K562 (cell line): ENCODE measurements at regions not wholly inside any gene's neighbourhood (a gene's known extent, or its start where the extent isn't known, plus 50 kb on each side); places are given as distances from the start of the nearest gene placed in this dataset.

Experiments used
- ATAC-seq: fragments of 200-7000 bp; cut with Tn5 transposase; 3 replicates; pipeline ENCODE4 v1.9.1; 2020; ENCODE audit warnings: moderate library complexity
- BruUV-seq: library from RNA; stranded (reverse); fragments of 400-500 nt; replicated peaks from 2 replicates; lab custom pipeline; 2021; lab: Mats Ljungman, UMichigan
- CTCF ChIA-PET: fragments of 300-600 bp; formaldehyde crosslinking; extraction: SDS; loops from one replicate; lab custom pipeline; 2021; ENCODE audit warnings: low intra/inter-chr PET ratio; lab: Yijun Ruan, JAX
- POLR2A ChIA-PET: fragments of 300-600, 350-650 bp; sonication (Branson Sonifier 250); formaldehyde crosslinking; extraction: SDS; loops from one replicate; lab custom pipeline; 2021; ENCODE audit warnings: antibody characterized with exemption, inconsistent platforms; lab: Yijun Ruan, JAX
- DNase-seq, 4 experiments: peaks; one replicate each; pipeline versions ENCODE4 v3.0.0 to v3.0.0-alpha.2; 2011 to 2018; ENCODE audit warnings: low spot score in 3 of 4, mixed read lengths in 3 of 4; ENCODE audit errors: extremely low read depth in 1 of 4
- FAIRE-seq: peaks from 2 replicates; lab custom pipeline; 2011; peaks lifted over from hg19 to GRCh38; lab: Jason Lieb, UNC
- H2AFZ ChIP-seq: 2 replicates; pipeline ENCODE4 v1.6.0; 2011; ENCODE audit warnings: low read depth, low read length, control low read depth, inconsistent platforms
- H3K27ac ChIP-seq: fragments of 200-600 bp; 3 replicates; pipeline ENCODE4 v1.8.0; 2011; ENCODE audit warnings: low read depth, mild to moderate bottlenecking, control low read depth, inconsistent platforms, low read length, moderate library complexity, mixed read lengths; ENCODE audit errors: extremely low read depth
- H3K27me3 ChIP-seq, 2 experiments: fragments of 300-600 bp in 1 of 2; 2 replicates in 1 of 2; 3 replicates in 1 of 2; pipeline versions ENCODE4 v1.6.0 to v1.8.0; 2011; ENCODE audit warnings: inconsistent platforms in 2 of 2, low read length in 2 of 2, mild to moderate bottlenecking in 1 of 2, mixed read lengths in 1 of 2, moderate library complexity in 1 of 2; ENCODE audit not compliant: control insufficient read depth in 2 of 2, insufficient read depth in 2 of 2
- H3K36me3 ChIP-seq: fragments of 300-600 bp; 3 replicates; pipeline ENCODE4 v1.8.0; 2011; ENCODE audit warnings: mild to moderate bottlenecking, low read length, inconsistent platforms; ENCODE audit not compliant: control insufficient read depth, insufficient read depth
- H3K4me1 ChIP-seq, 2 experiments: fragments of 200-600 bp in 1 of 2; replicated peaks in 1 of 2; 2 replicates in 1 of 2; 3 replicates in 1 of 2; pipeline versions ENCODE4 v1.5.1 to v1.8.0; 2011; ENCODE audit warnings: inconsistent platforms in 2 of 2, low read length in 2 of 2, mild to moderate bottlenecking in 1 of 2, mixed read lengths in 1 of 2, moderate library complexity in 1 of 2; ENCODE audit not compliant: control insufficient read depth in 2 of 2, insufficient read depth in 2 of 2
- H3K4me2 ChIP-seq: 2 replicates; pipeline ENCODE4 v1.6.1; 2011; ENCODE audit warnings: low read length, control low read depth, inconsistent platforms, mixed read lengths; ENCODE audit not compliant: insufficient read depth
- H3K4me3 ChIP-seq: fragments of 200-600 bp; sonication (generic), shearing (Covaris generic); 2 replicates; pipeline ENCODE4 v1.5.1; 2016; ENCODE audit warnings: control low read depth, inconsistent platforms
- H3K79me2 ChIP-seq: fragments of 200-600 bp; 3 replicates; pipeline ENCODE4 v1.8.0; 2011; ENCODE audit warnings: low read length, inconsistent platforms; ENCODE audit not compliant: control insufficient read depth, insufficient read depth
- H3K9ac ChIP-seq, 2 experiments: 2 replicates each; pipeline versions ENCODE4 v1.6.0 to v1.6.1; 2011; ENCODE audit warnings: low read depth in 2 of 2, low read length in 2 of 2, control low read depth in 1 of 2, inconsistent platforms in 1 of 2, mild to moderate bottlenecking in 1 of 2, mixed read lengths in 1 of 2; ENCODE audit not compliant: insufficient read depth in 1 of 2
- H3K9me1 ChIP-seq: one replicate; pipeline ENCODE4 v1.6.0; 2011; ENCODE audit warnings: inconsistent platforms, mild to moderate bottlenecking, low read length, moderate library complexity; ENCODE audit not compliant: control insufficient read depth, insufficient read depth
- H3K9me3 ChIP-seq: replicated peaks from 2 replicates; pipeline ENCODE4 v1.5.1; 2011; ENCODE audit warnings: low read depth, low read length, inconsistent platforms; ENCODE audit not compliant: control insufficient read depth, insufficient read depth
- H4K20me1 ChIP-seq: replicated peaks from 2 replicates; pipeline ENCODE4 v1.6.1; 2011; ENCODE audit warnings: low read length, inconsistent platforms, mixed read lengths; ENCODE audit not compliant: control insufficient read depth, insufficient read depth
- BCLAF1 ChIP-seq, 2 experiments: fragments of 450-650 bp in 1 of 2; IDR thresholded peaks; 2 replicates each; pipeline ENCODE4 v1.6.1; 2011 to 2017; ENCODE audit warnings: low read depth in 2 of 2, antibody characterized with exemption in 1 of 2, borderline replicate concordance in 1 of 2, low read length in 1 of 2, mild to moderate bottlenecking in 1 of 2, mixed read lengths in 1 of 2; ENCODE audit not compliant: control insufficient read depth in 1 of 2
- BRD9 ChIP-seq: fragments of 450-650 bp; IDR thresholded peaks from 2 replicates; pipeline ENCODE4 v1.6.1; 2018; ENCODE audit warnings: low read depth; ENCODE audit not compliant: partially characterized antibody
- ELK1 ChIP-seq: sonication (generic); formaldehyde crosslinking; IDR thresholded peaks from 2 replicates; pipeline ENCODE4 v1.8.1; 2022; ENCODE audit warnings: missing genetic modification reagents
- ETS2 ChIP-seq: IDR thresholded peaks from 2 replicates; pipeline ENCODE4 v1.6.1; 2016; ENCODE audit warnings: borderline replicate concordance, missing genetic modification characterization, mild to moderate bottlenecking, moderate library complexity, missing compliant biosample characterization; ENCODE audit not compliant: poor library complexity, severe bottlenecking
- GTF2F1 ChIP-seq: IDR thresholded peaks from 2 replicates; pipeline ENCODE4 v1.6.1; 2011; ENCODE audit warnings: low read depth, low read length, improper control_type of control experiment
- KDM4B ChIP-seq, 2 experiments: fragments of 450-650 bp in 1 of 2; sonication (generic) in 1 of 2; IDR thresholded peaks; 2 replicates each; pipeline ENCODE4 v1.6.1; 2016 to 2017; ENCODE audit warnings: borderline replicate concordance in 2 of 2, antibody characterized with exemption in 1 of 2, low read depth in 1 of 2, mild to moderate bottlenecking in 1 of 2
- MTA2 ChIP-seq: fragments of 450-650 bp; IDR thresholded peaks from 2 replicates; pipeline ENCODE4 v1.6.1; 2016; ENCODE audit warnings: low read depth
- RBM22 ChIP-seq: fragments of 200-400 bp; formaldehyde crosslinking; IDR thresholded peaks from 2 replicates; pipeline ENCODE4 v1.6.1; 2018; ENCODE audit warnings: low read length, low read depth; ENCODE audit not compliant: poor library complexity, severe bottlenecking
- RBM34 ChIP-seq: fragments of 200-400 bp; formaldehyde crosslinking; IDR thresholded peaks from 2 replicates; pipeline ENCODE4 v1.6.1; 2018; ENCODE audit warnings: low read length, borderline replicate concordance; ENCODE audit not compliant: insufficient read depth
- WGBS: fragments of 100-300 bp; shearing (Covaris generic); methylation state at CpG from one replicate; pipeline ENCODE4 v1.1.6; 2016; ENCODE audit warnings: low coverage, mixed read lengths; ENCODE audit not compliant: insufficient coverage; ENCODE audit errors: missing lambda C conversion rate; 5-methylcytosine and 5-hydroxymethylcytosine counted together
- in situ Hi-C: fragments of 300-500 bp; cut with MboI; formaldehyde crosslinking; loops from 4 replicates; pipeline ENCODE4 v1.15.0; 2018; ENCODE audit warnings: inconsistent platforms, mixed read lengths
- intact Hi-C: fragments of 100-400 bp; cut with micrococcal nuclease; formaldehyde crosslinking; loops from 2 replicates; pipeline ENCODE4 v1.14.2; 2022
- TF ChIP-seq, protein P1 (sequence below): sonication (generic); formaldehyde crosslinking; IDR thresholded peaks from 2 replicates; pipeline ENCODE4 v1.8.0; 2022; ENCODE audit warnings: mild to moderate bottlenecking, low read depth, missing genetic modification reagents
- TF ChIP-seq, protein P2 (sequence below): fragments of 450-650 bp; formaldehyde crosslinking; IDR thresholded peaks from 2 replicates; pipeline ENCODE4 v1.4.0; 2022; ENCODE audit warnings: missing genetic modification characterization
- TF ChIP-seq, protein P3 (sequence below): fragments of 450-650 bp; IDR thresholded peaks from 2 replicates; pipeline ENCODE4 v1.6.1; 2016; ENCODE audit warnings: low read depth, mild to moderate bottlenecking, moderate library complexity

GRCh38 chr15:45980366-45980765 is 345.5 kb downstream of the SQOR start:
- H3K36me3 ChIP-seq, result no peaks in the 10 kb centered on the region
- no TSS peak for BruUV-seq
- in situ Hi-C loops (no loop called here), intact Hi-C loops (no loop called here)
- no peaks in the 10 kb centered on the region for H3K9me1 ChIP-seq
- WGBS, result 0% methylated on average over 5 of the region's 5 CpGs
- ChIA-PET POLR2A (no interaction called here), CTCF (no interaction called here)
- H4K20me1 ChIP-seq, result no peaks in the 10 kb centered on the region
- H3K9me3 ChIP-seq, result peaks cover 2% of the 10 kb centered on the region; the same call in 1 of the 2 replicates
- ATAC-seq (no peak), FAIRE-seq (no peak), DNase-seq (no peak)
- H3K9ac ChIP-seq, result no peak overlapping the region
- H3K4me2 ChIP-seq, result no peak overlapping the region
- no peak for TF ChIP-seq MTA2
- TF ChIP-seq ELK1 (CRISPR knock-in tag), result no peak
- no peak for TF ChIP-seq KDM4B (IDR thresholded peaks at IDR 0.05; ENCODE audit: borderline replicate concordance in 2 of 2, low read depth in 1 of 2)
- TF ChIP-seq ETS2 (tag), result no peak
- TF ChIP-seq BCLAF1 (IDR thresholded peaks at IDR 0.05; ENCODE audit: borderline replicate concordance in 1 of 2, control insufficient read depth in 1 of 2, low read depth in 2 of 2, low read length in 1 of 2), result no peak
- TF ChIP-seq BRD9, result no peak
- no peak for TF ChIP-seq RBM22
- TF ChIP-seq RBM34, result no peak
- TF ChIP-seq, protein P1, sequence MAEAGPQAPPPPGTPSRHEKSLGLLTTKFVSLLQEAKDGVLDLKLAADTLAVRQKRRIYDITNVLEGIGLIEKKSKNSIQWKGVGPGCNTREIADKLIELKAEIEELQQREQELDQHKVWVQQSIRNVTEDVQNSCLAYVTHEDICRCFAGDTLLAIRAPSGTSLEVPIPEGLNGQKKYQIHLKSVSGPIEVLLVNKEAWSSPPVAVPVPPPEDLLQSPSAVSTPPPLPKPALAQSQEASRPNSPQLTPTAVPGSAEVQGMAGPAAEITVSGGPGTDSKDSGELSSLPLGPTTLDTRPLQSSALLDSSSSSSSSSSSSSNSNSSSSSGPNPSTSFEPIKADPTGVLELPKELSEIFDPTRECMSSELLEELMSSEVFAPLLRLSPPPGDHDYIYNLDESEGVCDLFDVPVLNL (CRISPR knock-in tag), result no peak
- TF ChIP-seq GTF2F1, result no peak
- TF ChIP-seq, protein P2, sequence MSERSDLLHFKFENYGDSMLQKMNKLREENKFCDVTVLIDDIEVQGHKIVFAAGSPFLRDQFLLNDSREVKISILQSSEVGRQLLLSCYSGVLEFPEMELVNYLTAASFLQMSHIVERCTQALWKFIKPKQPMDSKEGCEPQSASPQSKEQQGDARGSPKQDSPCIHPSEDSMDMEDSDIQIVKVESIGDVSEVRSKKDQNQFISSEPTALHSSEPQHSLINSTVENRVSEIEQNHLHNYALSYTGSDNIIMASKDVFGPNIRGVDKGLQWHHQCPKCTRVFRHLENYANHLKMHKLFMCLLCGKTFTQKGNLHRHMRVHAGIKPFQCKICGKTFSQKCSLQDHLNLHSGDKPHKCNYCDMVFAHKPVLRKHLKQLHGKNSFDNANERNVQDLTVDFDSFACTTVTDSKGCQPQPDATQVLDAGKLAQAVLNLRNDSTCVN, result no peak
- TF ChIP-seq, protein P3, sequence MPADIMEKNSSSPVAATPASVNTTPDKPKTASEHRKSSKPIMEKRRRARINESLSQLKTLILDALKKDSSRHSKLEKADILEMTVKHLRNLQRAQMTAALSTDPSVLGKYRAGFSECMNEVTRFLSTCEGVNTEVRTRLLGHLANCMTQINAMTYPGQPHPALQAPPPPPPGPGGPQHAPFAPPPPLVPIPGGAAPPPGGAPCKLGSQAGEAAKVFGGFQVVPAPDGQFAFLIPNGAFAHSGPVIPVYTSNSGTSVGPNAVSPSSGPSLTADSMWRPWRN, result no peak
- no peak overlapping the region for H3K27ac ChIP-seq
- no peaks in the 10 kb centered on the region for H3K79me2 ChIP-seq
- no peaks in the 10 kb centered on the region for H3K4me1 ChIP-seq
- H3K27me3 ChIP-seq, result no peaks in the 10 kb centered on the region
- H2AFZ ChIP-seq, result no peak overlapping the region
- no peak overlapping the region for H3K4me3 ChIP-seq
